B cell (primary cell): ENCODE measurements at regions not wholly inside any gene's neighbourhood (a gene's known extent, or its start where the extent isn't known, plus 50 kb on each side); places are given as distances from the start of the nearest gene placed in this dataset.

Experiments
- EZH2 ChIP-seq: IDR thresholded peaks from 2 replicates; pipeline ENCODE4 v1.6.1; 2012; ENCODE audit warnings: borderline replicate concordance, low read depth, mild to moderate bottlenecking, moderate library complexity, low read length; ENCODE audit not compliant: insufficient read depth, poor library complexity, severe bottlenecking
- TF ChIP-seq, protein P1 (sequence below): fragments of 200-600 bp; IDR thresholded peaks from one replicate; pipeline ENCODE4 v1.8.0; 2022; ENCODE audit warnings: antibody characterized with exemption, mild to moderate bottlenecking

DNA sequence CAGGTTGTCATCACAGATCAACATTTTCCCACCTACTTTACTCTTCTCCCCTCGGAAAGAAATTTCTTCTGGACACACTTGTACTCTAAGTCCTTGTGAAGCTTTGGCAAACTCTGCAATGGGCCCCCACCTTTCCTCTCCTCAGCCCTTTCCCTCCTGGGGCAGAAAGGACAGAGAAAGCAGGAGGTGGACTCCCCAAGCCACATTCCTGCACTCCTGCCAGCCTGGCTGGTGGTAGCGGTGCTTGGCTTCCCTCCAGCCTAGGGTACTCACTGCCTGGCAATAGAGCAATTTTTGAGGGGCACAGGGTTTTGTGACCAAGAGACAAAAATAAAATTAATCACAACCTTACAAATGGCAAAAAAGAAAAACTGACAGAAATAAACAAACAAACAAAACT, 451.4 kb downstream of the ZSWIM6 start:
- TF ChIP-seq, protein P1, sequence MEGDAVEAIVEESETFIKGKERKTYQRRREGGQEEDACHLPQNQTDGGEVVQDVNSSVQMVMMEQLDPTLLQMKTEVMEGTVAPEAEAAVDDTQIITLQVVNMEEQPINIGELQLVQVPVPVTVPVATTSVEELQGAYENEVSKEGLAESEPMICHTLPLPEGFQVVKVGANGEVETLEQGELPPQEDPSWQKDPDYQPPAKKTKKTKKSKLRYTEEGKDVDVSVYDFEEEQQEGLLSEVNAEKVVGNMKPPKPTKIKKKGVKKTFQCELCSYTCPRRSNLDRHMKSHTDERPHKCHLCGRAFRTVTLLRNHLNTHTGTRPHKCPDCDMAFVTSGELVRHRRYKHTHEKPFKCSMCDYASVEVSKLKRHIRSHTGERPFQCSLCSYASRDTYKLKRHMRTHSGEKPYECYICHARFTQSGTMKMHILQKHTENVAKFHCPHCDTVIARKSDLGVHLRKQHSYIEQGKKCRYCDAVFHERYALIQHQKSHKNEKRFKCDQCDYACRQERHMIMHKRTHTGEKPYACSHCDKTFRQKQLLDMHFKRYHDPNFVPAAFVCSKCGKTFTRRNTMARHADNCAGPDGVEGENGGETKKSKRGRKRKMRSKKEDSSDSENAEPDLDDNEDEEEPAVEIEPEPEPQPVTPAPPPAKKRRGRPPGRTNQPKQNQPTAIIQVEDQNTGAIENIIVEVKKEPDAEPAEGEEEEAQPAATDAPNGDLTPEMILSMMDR: no peak
- TF ChIP-seq EZH2: no peak
